GM12891 (cell line): ENCODE measurements at regions not wholly inside any gene's neighbourhood (a gene's known extent, or its start where the extent isn't known, plus 50 kb on each side); places are given as distances from the start of the nearest gene placed in this dataset.

Source experiments
- POLR2AphosphoS5 ChIP-seq: IDR thresholded peaks from 2 replicates; pipeline ENCODE4 v1.6.1; 2011; ENCODE audit warnings: low read depth, low read length, control low read depth
- TAF1 ChIP-seq: IDR thresholded peaks from 2 replicates; pipeline ENCODE4 v1.6.1; 2011; ENCODE audit warnings: low read depth, low read length, control low read depth

DNA sequence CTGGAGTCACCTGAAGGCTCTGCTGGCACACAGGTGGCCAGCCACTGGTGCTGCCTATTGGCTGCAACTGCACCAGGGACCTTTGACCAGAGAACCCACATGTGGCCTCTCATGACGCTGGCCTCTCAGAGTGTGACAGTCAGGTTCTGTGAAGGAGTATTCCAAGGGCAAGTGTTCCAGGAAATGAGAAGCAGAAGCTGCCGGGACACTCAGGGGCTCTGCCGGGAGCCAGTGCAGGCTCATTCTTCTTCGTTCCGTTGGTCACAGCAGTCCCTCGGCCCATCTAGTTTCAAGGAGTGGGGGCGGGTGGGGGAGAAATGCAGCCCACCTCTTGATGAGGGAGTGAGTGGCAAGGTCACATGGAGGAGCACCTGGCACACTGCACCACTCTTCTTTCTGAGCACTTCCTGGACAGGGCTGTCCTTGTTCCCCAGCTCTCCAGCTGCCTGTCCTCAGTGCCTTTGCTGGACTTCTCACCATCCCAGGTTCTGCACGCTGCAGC, 237.5 kb downstream of the GADD45G start:
- TF ChIP-seq TAF1, result no peak
- no peak for TF ChIP-seq POLR2AphosphoS5
